Osteoblast (primary cell): ENCODE measurements at regions not wholly inside any gene's neighbourhood (a gene's known extent, or its start where the extent isn't known, plus 50 kb on each side); places are given as distances from the start of the nearest gene placed in this dataset.

Experiments used
- DNase-seq: peaks from one replicate; pipeline ENCODE4 v3.0.0; 2011; ENCODE audit warnings: low spot score, mixed read lengths; ENCODE audit not compliant: insufficient read length; ENCODE audit errors: missing footprints
- H2AFZ ChIP-seq: 2 replicates; pipeline ENCODE4 v1.6.0; 2011; ENCODE audit warnings: mild to moderate bottlenecking, low read length
- H3K27ac ChIP-seq: 2 replicates; pipeline ENCODE4 v1.5.1; 2011; ENCODE audit warnings: mild to moderate bottlenecking, low read depth, low read length, moderate library complexity
- H3K27me3 ChIP-seq: 2 replicates; pipeline ENCODE4 v1.6.0; 2012; ENCODE audit warnings: mild to moderate bottlenecking, control low read depth, inconsistent platforms, low read length, moderate library complexity; ENCODE audit not compliant: insufficient read depth
- H3K36me3 ChIP-seq: 2 replicates; pipeline ENCODE4 v1.5.1; 2011; ENCODE audit warnings: mild to moderate bottlenecking, low read length, control low read depth, moderate library complexity; ENCODE audit not compliant: insufficient read depth
- H3K4me1 ChIP-seq: 2 replicates; pipeline ENCODE4 v1.5.1; 2011; ENCODE audit warnings: mild to moderate bottlenecking, low read length, control low read depth, moderate library complexity; ENCODE audit not compliant: insufficient read depth
- H3K4me2 ChIP-seq: 2 replicates; pipeline ENCODE4 v1.6.0; 2011; ENCODE audit warnings: mild to moderate bottlenecking, low read length; ENCODE audit not compliant: insufficient read depth
- H3K4me3 ChIP-seq: fragments of 200-600 bp; sonication (generic); 3 replicates; pipeline ENCODE4 v1.5.1; 2012; ENCODE audit warnings: mild to moderate bottlenecking, low read length, inconsistent platforms; ENCODE audit not compliant: insufficient read depth
- H3K79me2 ChIP-seq: 2 replicates; pipeline ENCODE4 v1.6.0; 2012; ENCODE audit warnings: mild to moderate bottlenecking, low read length, control low read depth, inconsistent platforms; ENCODE audit not compliant: insufficient read depth
- H3K9me3 ChIP-seq: 2 replicates; pipeline ENCODE4 v1.5.1; 2011; ENCODE audit warnings: low read depth, low read length, control low read depth
- H4K20me1 ChIP-seq: 2 replicates; pipeline ENCODE4 v1.6.0; 2012; ENCODE audit warnings: mild to moderate bottlenecking, low read length, control low read depth; ENCODE audit not compliant: insufficient read depth
- TF ChIP-seq, protein P1 (sequence below): IDR thresholded peaks from 2 replicates; pipeline ENCODE4 v1.5.1; 2011; ENCODE audit warnings: mild to moderate bottlenecking, low read depth, low read length, moderate library complexity; ENCODE audit errors: extremely low read depth

DNA sequence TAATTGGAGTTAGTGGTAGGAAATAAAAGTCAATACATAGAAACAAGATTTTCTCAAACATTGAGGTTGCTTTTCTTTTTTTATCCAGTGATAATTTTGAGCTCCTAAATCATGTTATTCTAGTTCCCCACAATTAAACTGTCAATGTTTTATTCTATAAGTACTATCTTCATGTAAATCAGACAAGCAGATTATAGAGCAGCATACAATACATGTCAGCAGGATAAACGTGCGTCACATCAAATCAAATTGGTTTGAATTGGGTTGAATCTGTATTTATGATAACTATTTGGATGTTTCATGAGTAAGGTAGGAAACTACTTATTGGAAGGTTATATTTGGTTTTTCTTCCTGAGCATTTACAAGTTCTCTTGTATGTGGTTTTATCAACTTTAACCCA is 2028.7 kb downstream of the NCAM2 start:
- TF ChIP-seq, protein P1, sequence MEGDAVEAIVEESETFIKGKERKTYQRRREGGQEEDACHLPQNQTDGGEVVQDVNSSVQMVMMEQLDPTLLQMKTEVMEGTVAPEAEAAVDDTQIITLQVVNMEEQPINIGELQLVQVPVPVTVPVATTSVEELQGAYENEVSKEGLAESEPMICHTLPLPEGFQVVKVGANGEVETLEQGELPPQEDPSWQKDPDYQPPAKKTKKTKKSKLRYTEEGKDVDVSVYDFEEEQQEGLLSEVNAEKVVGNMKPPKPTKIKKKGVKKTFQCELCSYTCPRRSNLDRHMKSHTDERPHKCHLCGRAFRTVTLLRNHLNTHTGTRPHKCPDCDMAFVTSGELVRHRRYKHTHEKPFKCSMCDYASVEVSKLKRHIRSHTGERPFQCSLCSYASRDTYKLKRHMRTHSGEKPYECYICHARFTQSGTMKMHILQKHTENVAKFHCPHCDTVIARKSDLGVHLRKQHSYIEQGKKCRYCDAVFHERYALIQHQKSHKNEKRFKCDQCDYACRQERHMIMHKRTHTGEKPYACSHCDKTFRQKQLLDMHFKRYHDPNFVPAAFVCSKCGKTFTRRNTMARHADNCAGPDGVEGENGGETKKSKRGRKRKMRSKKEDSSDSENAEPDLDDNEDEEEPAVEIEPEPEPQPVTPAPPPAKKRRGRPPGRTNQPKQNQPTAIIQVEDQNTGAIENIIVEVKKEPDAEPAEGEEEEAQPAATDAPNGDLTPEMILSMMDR: no peak
- no peak overlapping the region for H3K4me3 ChIP-seq
- H3K9me3 ChIP-seq: peaks cover 4% of the 10 kb centered on the region
- H3K4me2 ChIP-seq: no peak overlapping the region
- H3K36me3 ChIP-seq: no peaks in the 10 kb centered on the region
- no peak overlapping the region for H3K27ac ChIP-seq
- no peaks in the 10 kb centered on the region for H3K27me3 ChIP-seq
- H4K20me1 ChIP-seq: no peaks in the 10 kb centered on the region
- no peaks in the 10 kb centered on the region for H3K79me2 ChIP-seq
- H2AFZ ChIP-seq: no peak overlapping the region
- no peaks in the 10 kb centered on the region for H3K4me1 ChIP-seq
- DNase-seq: no peak

DNA sequence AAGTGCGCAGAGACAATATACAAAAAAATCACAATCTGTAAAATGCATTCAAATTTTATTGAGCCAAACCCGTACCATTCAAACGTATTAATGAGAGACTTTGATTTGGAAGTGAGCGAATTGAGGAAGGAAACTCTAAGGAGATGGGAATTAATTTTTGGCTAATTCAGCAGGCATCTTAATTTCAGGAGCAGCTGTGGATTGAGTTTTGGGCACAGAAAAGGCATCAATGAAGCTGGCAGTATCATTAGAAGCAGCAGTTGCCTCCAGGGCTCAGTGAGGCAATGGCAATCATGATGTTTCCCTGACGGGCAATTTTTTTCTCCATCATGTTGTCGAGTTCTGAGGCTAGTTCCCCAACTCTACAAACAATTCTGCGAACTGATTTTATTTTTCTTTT is 2041.6 kb downstream of the NCAM2 start:
- Histone ChIP-seq H3K4me3 (no peak overlapping the region), H3K4me1 (no peaks in the 10 kb centered on the region), H3K9me3 (peaks cover 3% of the 10 kb centered on the region), H3K4me2 (no peak overlapping the region), H3K79me2 (no peaks in the 10 kb centered on the region), H4K20me1 (no peaks in the 10 kb centered on the region), H3K27ac (no peak overlapping the region), H3K36me3 (no peaks in the 10 kb centered on the region), H3K27me3 (no peaks in the 10 kb centered on the region), H2AFZ (no peak overlapping the region)
- TF ChIP-seq, protein P1: no peak
- DNase-seq: no peak

DNA sequence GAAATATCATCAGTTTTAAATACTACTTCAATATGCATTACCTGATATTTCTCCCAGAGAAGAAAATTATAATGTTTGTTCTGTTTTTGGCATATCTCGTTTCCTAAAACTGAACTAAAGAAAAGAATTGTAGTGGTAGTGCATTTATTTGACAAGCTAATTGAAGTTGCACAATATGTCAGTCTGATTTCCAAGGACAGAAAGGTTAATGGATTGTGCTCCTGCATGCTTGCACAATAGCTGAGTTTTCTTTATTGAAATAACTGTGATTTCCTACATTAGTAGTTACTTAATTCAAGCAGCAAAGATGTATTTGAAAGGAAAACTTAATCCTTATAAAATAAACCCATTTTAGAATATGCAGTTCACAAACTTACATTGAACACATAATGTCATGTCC is 2047.7 kb downstream of the NCAM2 start:
- no peak overlapping the region for H3K4me2 ChIP-seq
- DNase-seq: no peak
- no peak overlapping the region for H3K4me3 ChIP-seq
- H2AFZ ChIP-seq: no peak overlapping the region
- H3K4me1 ChIP-seq: no peaks in the 10 kb centered on the region
- no peaks in the 10 kb centered on the region for H3K36me3 ChIP-seq
- no peaks in the 10 kb centered on the region for H3K27me3 ChIP-seq
- H3K27ac ChIP-seq: no peak overlapping the region
- TF ChIP-seq, protein P1: no peak
- H4K20me1 ChIP-seq: no peaks in the 10 kb centered on the region
- H3K9me3 ChIP-seq: peaks cover 11% of the 10 kb centered on the region
- H3K79me2 ChIP-seq: no peaks in the 10 kb centered on the region

DNA sequence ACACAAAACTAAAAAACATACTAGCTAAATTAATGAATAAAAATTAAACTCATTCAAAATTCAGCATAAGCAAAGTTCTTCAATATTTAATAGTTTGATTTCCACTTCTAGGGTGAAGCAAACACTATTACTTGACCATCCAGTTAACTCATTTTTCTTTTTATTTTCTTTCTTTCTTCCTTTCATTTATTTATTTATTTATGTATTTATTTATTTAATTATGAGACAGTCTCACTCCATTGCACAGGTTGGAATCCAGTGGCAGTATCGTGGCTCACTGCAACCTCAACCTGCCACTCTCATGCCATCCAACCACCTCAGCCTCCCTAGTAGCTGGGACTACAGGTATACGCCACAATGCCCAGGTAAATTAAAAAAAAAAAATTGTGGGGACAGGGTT is 2069.5 kb downstream of the NCAM2 start:
- no peaks in the 10 kb centered on the region for H3K79me2 ChIP-seq
- H3K27me3 ChIP-seq: no peaks in the 10 kb centered on the region
- no peaks in the 10 kb centered on the region for H3K4me1 ChIP-seq
- H2AFZ ChIP-seq: no peak overlapping the region
- no peak overlapping the region for H3K4me2 ChIP-seq
- H3K36me3 ChIP-seq: no peaks in the 10 kb centered on the region
- no peak overlapping the region for H3K27ac ChIP-seq
- H4K20me1 ChIP-seq: no peaks in the 10 kb centered on the region
- DNase-seq: no peak
- TF ChIP-seq, protein P1: no peak
- no peak overlapping the region for H3K4me3 ChIP-seq
- peaks cover 3% of the 10 kb centered on the region for H3K9me3 ChIP-seq
